H9 (cell line): ENCODE measurements at regions not wholly inside any gene's neighbourhood (a gene's known extent, or its start where the extent isn't known, plus 50 kb on each side); places are given as distances from the start of the nearest gene placed in this dataset.

Source experiments
- DNase-seq: peaks from one replicate; pipeline ENCODE4 v3.0.0-alpha.2; 2017
- H2AFZ ChIP-seq: one replicate; pipeline ENCODE4 v1.6.1; 2013; ENCODE audit warnings: mild to moderate bottlenecking, low read length, control low read depth, moderate library complexity
- H2AK5ac ChIP-seq: 2 replicates; pipeline ENCODE4 v1.6.1; 2013; ENCODE audit warnings: low read length, control low read depth, mixed read lengths; ENCODE audit not compliant: insufficient read length
- H2BK120ac ChIP-seq: one replicate; pipeline ENCODE4 v1.6.1; 2013; ENCODE audit warnings: low read depth, mild to moderate bottlenecking, low read length, control low read depth, inconsistent platforms; ENCODE audit not compliant: poor library complexity, severe bottlenecking
- H2BK12ac ChIP-seq: 2 replicates; pipeline ENCODE4 v1.6.1; 2013; ENCODE audit warnings: low read length, control low read depth, mixed read lengths, low read depth; ENCODE audit not compliant: insufficient read length
- H2BK15ac ChIP-seq: 2 replicates; pipeline ENCODE4 v1.6.1; 2013; ENCODE audit warnings: low read depth, low read length, control low read depth
- H2BK20ac ChIP-seq: one replicate; pipeline ENCODE4 v1.6.1; 2013; ENCODE audit warnings: low read depth, mild to moderate bottlenecking, low read length, control low read depth, inconsistent platforms; ENCODE audit not compliant: poor library complexity, severe bottlenecking
- H2BK5ac ChIP-seq: 2 replicates; pipeline ENCODE4 v1.6.1; 2013; ENCODE audit warnings: low read length, control low read depth, mixed read lengths; ENCODE audit not compliant: insufficient read length
- H3K14ac ChIP-seq: 2 replicates; pipeline ENCODE4 v1.6.1; 2013; ENCODE audit warnings: low read length, control low read depth; ENCODE audit not compliant: insufficient read depth
- H3K18ac ChIP-seq: 2 replicates; pipeline ENCODE4 v1.6.1; 2013; ENCODE audit warnings: low read depth, mild to moderate bottlenecking, mixed read lengths, low read length, control low read depth; ENCODE audit not compliant: insufficient read length
- H3K23ac ChIP-seq: 2 replicates; pipeline ENCODE4 v1.6.1; 2013; ENCODE audit warnings: low read length, control low read depth, mixed read lengths, low read depth; ENCODE audit not compliant: insufficient read length
- H3K23me2 ChIP-seq: 2 replicates; pipeline ENCODE4 v1.6.1; 2013; ENCODE audit warnings: low read depth, mild to moderate bottlenecking, mixed read lengths, low read length, control low read depth; ENCODE audit not compliant: insufficient read length, poor library complexity, severe bottlenecking
- H3K27ac ChIP-seq: 2 replicates; pipeline ENCODE4 v1.5.1; 2013; ENCODE audit warnings: low read length, control low read depth, mixed read lengths, low read depth; ENCODE audit not compliant: insufficient read length
- H3K27me3 ChIP-seq: 2 replicates; pipeline ENCODE4 v1.6.1; 2013; ENCODE audit warnings: low read length, control low read depth, inconsistent platforms; ENCODE audit not compliant: insufficient read depth
- H3K4ac ChIP-seq: 2 replicates; pipeline ENCODE4 v1.6.1; 2013; ENCODE audit warnings: low read depth, mild to moderate bottlenecking, control low read depth, inconsistent platforms, low read length, moderate library complexity
- H3K4me1 ChIP-seq: 2 replicates; pipeline ENCODE4 v1.6.1; 2013; ENCODE audit warnings: low read length, control low read depth, inconsistent platforms; ENCODE audit not compliant: insufficient read depth
- H3K4me2 ChIP-seq: 2 replicates; pipeline ENCODE4 v1.6.1; 2013; ENCODE audit warnings: low read length, control low read depth, mixed read lengths; ENCODE audit not compliant: insufficient read length, insufficient read depth
- H3K56ac ChIP-seq: 2 replicates; pipeline ENCODE4 v1.6.1; 2013; ENCODE audit warnings: low read depth, mild to moderate bottlenecking, mixed read lengths, low read length, control low read depth; ENCODE audit not compliant: insufficient read length
- H3K79me1 ChIP-seq: 2 replicates; pipeline ENCODE4 v1.6.1; 2013; ENCODE audit warnings: low read depth, mild to moderate bottlenecking, moderate library complexity, low read length, control low read depth, inconsistent platforms; ENCODE audit not compliant: insufficient read depth, poor library complexity, severe bottlenecking
- H3K79me2 ChIP-seq: 2 replicates; pipeline ENCODE4 v1.6.1; 2013; ENCODE audit warnings: low read length, control low read depth, inconsistent platforms; ENCODE audit not compliant: insufficient read depth
- H3K9ac ChIP-seq: 2 replicates; pipeline ENCODE4 v1.6.1; 2013; ENCODE audit warnings: low read length, control low read depth, mixed read lengths; ENCODE audit not compliant: insufficient read length; ENCODE audit errors: extremely low read depth
- H3K9me3 ChIP-seq: one replicate; pipeline ENCODE4 v1.6.1; 2013; ENCODE audit warnings: low read depth, low read length, inconsistent platforms; ENCODE audit not compliant: control insufficient read depth
- H3T11ph ChIP-seq: one replicate; pipeline ENCODE4 v1.6.1; 2013; ENCODE audit warnings: mild to moderate bottlenecking, low read length, control low read depth, inconsistent platforms
- H4K20me1 ChIP-seq: one replicate; pipeline ENCODE4 v1.6.1; 2013; ENCODE audit not compliant: control insufficient read depth, insufficient read length, insufficient read depth
- H4K5ac ChIP-seq: 2 replicates; pipeline ENCODE4 v1.6.1; 2013; ENCODE audit warnings: low read depth, mild to moderate bottlenecking, mixed read lengths, low read length, control low read depth; ENCODE audit not compliant: insufficient read length
- H4K8ac ChIP-seq: replicated peaks from 2 replicates; pipeline ENCODE4 v1.6.1; 2013; ENCODE audit warnings: low read length, control low read depth, mixed read lengths, low read depth; ENCODE audit not compliant: insufficient read length
- H4K91ac ChIP-seq: 2 replicates; pipeline ENCODE4 v1.6.1; 2013; ENCODE audit warnings: low read depth, mild to moderate bottlenecking, moderate library complexity, mixed read lengths, low read length, control low read depth; ENCODE audit not compliant: insufficient read length
- H3K27ac Mint-ChIP-seq, 3 experiments: 2 replicates in 2 of 3; 3 replicates in 1 of 3; pipeline ENCODE4 v1.8.0; 2020 to 2021; ENCODE audit warnings: mixed read lengths in 3 of 3, mild to moderate bottlenecking in 1 of 3, moderate library complexity in 1 of 3
- H3K27me3 Mint-ChIP-seq: 2 replicates; pipeline ENCODE4 v1.8.0; 2021; ENCODE audit warnings: low read depth, mild to moderate bottlenecking, moderate library complexity, mixed read lengths
- H3K36me3 Mint-ChIP-seq, 3 experiments: 2 replicates in 2 of 3; 3 replicates in 1 of 3; pipeline ENCODE4 v1.8.0; 2020 to 2021; ENCODE audit warnings: low read depth in 3 of 3, mixed read lengths in 3 of 3; ENCODE audit not compliant: insufficient read depth in 1 of 3
- H3K4me1 Mint-ChIP-seq, 2 experiments: 2 replicates each; pipeline ENCODE4 v1.8.0; 2020; ENCODE audit warnings: mixed read lengths in 2 of 2
- H3K4me3 Mint-ChIP-seq, 2 experiments: 2 replicates in 1 of 2; 3 replicates in 1 of 2; pipeline ENCODE4 v1.8.0; 2020 to 2021; ENCODE audit warnings: mild to moderate bottlenecking in 2 of 2, mixed read lengths in 2 of 2, moderate library complexity in 1 of 2
- H3K9me3 Mint-ChIP-seq, 2 experiments: 2 replicates in 1 of 2; 3 replicates in 1 of 2; pipeline ENCODE4 v1.8.0; 2020; ENCODE audit warnings: mild to moderate bottlenecking in 2 of 2, mixed read lengths in 2 of 2, moderate library complexity in 1 of 2
- WGBS: extraction: QIAGEN DNeasy Blood & Tissue Kit; methylation state at CpG from one replicate; pipeline ENCODE4 v1.1.7; 2013; ENCODE audit warnings: missing lambda C conversion rate, low lambda C conversion rate, mixed read lengths; ENCODE audit not compliant: insufficient read length; ENCODE audit errors: extremely low coverage; 5-methylcytosine and 5-hydroxymethylcytosine counted together
- TF ChIP-seq, protein P1 (sequence below): fragments of 200-600 bp; sonication (generic); conservative IDR thresholded peaks from 3 replicates; pipeline ENCODE4 v1.8.0; 2021; ENCODE audit warnings: antibody characterized with exemption, mild to moderate bottlenecking

- H3K23me2 ChIP-seq, result no peaks in the 10 kb centered on the region
- H4K5ac ChIP-seq, result no peak overlapping the region
- H3K4ac ChIP-seq, result no peak overlapping the region
- H4K8ac ChIP-seq, result no peak overlapping the region
- H3K56ac ChIP-seq, result no peak overlapping the region
- H3K27me3 Mint-ChIP-seq, result no peaks in the 10 kb centered on the region
- no peak overlapping the region for H2AK5ac ChIP-seq
- no peak overlapping the region for H3K23ac ChIP-seq
- no peak overlapping the region for H3K4me3 Mint-ChIP-seq
- no peaks in the 10 kb centered on the region for H3K79me1 ChIP-seq
- H3K27ac ChIP-seq, result no peak overlapping the region
- H2BK5ac ChIP-seq, result no peak overlapping the region
- no CpG with 5 or more reads among the region's 1 CpG for WGBS
- H2BK12ac ChIP-seq, result no peak overlapping the region
- H3K14ac ChIP-seq, result no peak overlapping the region
- no peak overlapping the region for H3K18ac ChIP-seq
- peaks cover 0 to 5% of the 10 kb centered on the region in 2 experiments; a peak in 2 of 5 replicates for H3K9me3 Mint-ChIP-seq
- no peak for DNase-seq
- TF ChIP-seq, protein P1, sequence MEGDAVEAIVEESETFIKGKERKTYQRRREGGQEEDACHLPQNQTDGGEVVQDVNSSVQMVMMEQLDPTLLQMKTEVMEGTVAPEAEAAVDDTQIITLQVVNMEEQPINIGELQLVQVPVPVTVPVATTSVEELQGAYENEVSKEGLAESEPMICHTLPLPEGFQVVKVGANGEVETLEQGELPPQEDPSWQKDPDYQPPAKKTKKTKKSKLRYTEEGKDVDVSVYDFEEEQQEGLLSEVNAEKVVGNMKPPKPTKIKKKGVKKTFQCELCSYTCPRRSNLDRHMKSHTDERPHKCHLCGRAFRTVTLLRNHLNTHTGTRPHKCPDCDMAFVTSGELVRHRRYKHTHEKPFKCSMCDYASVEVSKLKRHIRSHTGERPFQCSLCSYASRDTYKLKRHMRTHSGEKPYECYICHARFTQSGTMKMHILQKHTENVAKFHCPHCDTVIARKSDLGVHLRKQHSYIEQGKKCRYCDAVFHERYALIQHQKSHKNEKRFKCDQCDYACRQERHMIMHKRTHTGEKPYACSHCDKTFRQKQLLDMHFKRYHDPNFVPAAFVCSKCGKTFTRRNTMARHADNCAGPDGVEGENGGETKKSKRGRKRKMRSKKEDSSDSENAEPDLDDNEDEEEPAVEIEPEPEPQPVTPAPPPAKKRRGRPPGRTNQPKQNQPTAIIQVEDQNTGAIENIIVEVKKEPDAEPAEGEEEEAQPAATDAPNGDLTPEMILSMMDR, result no peak
- no peak overlapping the region for H3K4me2 ChIP-seq
- no peaks in the 10 kb centered on the region for H3K9me3 ChIP-seq
- H3K79me2 ChIP-seq, result no peaks in the 10 kb centered on the region
- no peak overlapping the region for H3K27ac Mint-ChIP-seq
- no peak overlapping the region for H2BK20ac ChIP-seq
- H4K20me1 ChIP-seq, result no peaks in the 10 kb centered on the region
- H4K91ac ChIP-seq, result no peak overlapping the region
- no peaks in the 10 kb centered on the region; a peak in 1 of 4 replicates for H3K4me1 Mint-ChIP-seq
- H2BK15ac ChIP-seq, result no peak overlapping the region
- H2AFZ ChIP-seq, result no peak overlapping the region
- H3K9ac ChIP-seq, result no peak overlapping the region
- H3K36me3 Mint-ChIP-seq, result peaks cover 0 to 3% (median 0%) of the 10 kb centered on the region in 3 experiments; a peak in 2 of 7 replicates
- no peak overlapping the region for H2BK120ac ChIP-seq
- no peaks in the 10 kb centered on the region for H3K4me1 ChIP-seq
- H3T11ph ChIP-seq, result no peak overlapping the region
- H3K27me3 ChIP-seq, result no peaks in the 10 kb centered on the region
Measured at GRCh38 chr3:152891678-152892077, 56.7 kb downstream of the P2RY1 start.
